ENCODE measurements at regions not wholly inside any gene's neighbourhood (a gene's known extent, or its start where the extent isn't known, plus 50 kb on each side); places are given as distances from the start of the nearest gene placed in this dataset. TPM values are rescaled to one million over a fixed set of nuclear protein-coding genes. Genes with fewer than 3 reads are reported as not detected.

GRCh38 chr12:25894759-25895158 is 63.7 kb upstream of the RASSF8 start:
- H3K27me3 ChIP-seq = no peaks in the 10 kb centered on the region
- H3K36me3 ChIP-seq = no peaks in the 10 kb centered on the region
- no peaks in the 10 kb centered on the region for H3K9me3 ChIP-seq
- DNase-seq (ENCODE audit: extremely low spot score in 2 of 2) = no peak
- H3K4me1 ChIP-seq = no peaks in the 10 kb centered on the region
- intact Hi-C loops (cut with DNase I) = no loop called here
- H3K4me3 ChIP-seq = no peak overlapping the region
- no peak overlapping the region for H3K27ac ChIP-seq
- TF ChIP-seq POLR2A (IDR thresholded peaks at IDR 0.05) (no peak), CTCF (IDR thresholded peaks at IDR 0.05) (no peak), POLR2AphosphoS5 (IDR thresholded peaks at IDR 0.05; ENCODE audit: insufficient read depth in 1 of 2, low read depth in 1 of 2) (no peak)

- Histone ChIP-seq H3K9me3 (no peaks in the 10 kb centered on the region), H3K4me3 (no peak overlapping the region), H3K27me3 (no peaks in the 10 kb centered on the region), H3K36me3 (no peaks in the 10 kb centered on the region), H3K4me1 (no peaks in the 10 kb centered on the region), H3K27ac (no peak overlapping the region)
- intact Hi-C loops (cut with DNase I) = no loop called here
- no peak for DNase-seq (ENCODE audit: extremely low spot score in 2 of 2)
- TF ChIP-seq POLR2A (IDR thresholded peaks at IDR 0.05) (no peak), CTCF (IDR thresholded peaks at IDR 0.05) (no peak), POLR2AphosphoS5 (IDR thresholded peaks at IDR 0.05; ENCODE audit: insufficient read depth in 1 of 2, low read depth in 1 of 2) (no peak)
These were observed 61.5 kb upstream of the RASSF8 start for GRCh38 chr12:25896981-25897380.

- no peaks in the 10 kb centered on the region for H3K27me3 ChIP-seq
- DNase-seq (ENCODE audit: extremely low spot score in 2 of 2) = no peak
- no peak overlapping the region for H3K4me3 ChIP-seq
- TF ChIP-seq CTCF (IDR thresholded peaks at IDR 0.05) (no peak), POLR2A (IDR thresholded peaks at IDR 0.05) (no peak), POLR2AphosphoS5 (IDR thresholded peaks at IDR 0.05; ENCODE audit: insufficient read depth in 1 of 2, low read depth in 1 of 2) (no peak)
- intact Hi-C loops (cut with DNase I) = no loop called here
- no peaks in the 10 kb centered on the region for H3K4me1 ChIP-seq
- no peaks in the 10 kb centered on the region for H3K9me3 ChIP-seq
- H3K36me3 ChIP-seq = no peaks in the 10 kb centered on the region
- no peak overlapping the region for H3K27ac ChIP-seq
These were observed 54.8 kb upstream of the RASSF8 start for GRCh38 chr12:25903603-25904245.

GRCh38 chr12:25904442-25904841 is 54.0 kb upstream of the RASSF8 start:
- DNase-seq (ENCODE audit: extremely low spot score in 2 of 2) = no peak
- H3K27ac ChIP-seq = no peak overlapping the region
- H3K27me3 ChIP-seq = no peaks in the 10 kb centered on the region
- H3K36me3 ChIP-seq = no peaks in the 10 kb centered on the region
- intact Hi-C loops (cut with DNase I) = no loop called here
- no peak overlapping the region for H3K4me3 ChIP-seq
- no peak for TF ChIP-seq POLR2A (IDR thresholded peaks at IDR 0.05)
- no peaks in the 10 kb centered on the region for H3K9me3 ChIP-seq
- no peaks in the 10 kb centered on the region for H3K4me1 ChIP-seq

GRCh38 chr12:25906651-25907340 is 51.7 kb upstream of the RASSF8 start:
- H3K27ac ChIP-seq = no peak overlapping the region
- TF ChIP-seq POLR2A (IDR thresholded peaks at IDR 0.05) (no peak), POLR2AphosphoS5 (IDR thresholded peaks at IDR 0.05; ENCODE audit: insufficient read depth in 1 of 2, low read depth in 1 of 2) (no peak), CTCF (IDR thresholded peaks at IDR 0.05) (no peak)
- no peak for DNase-seq (ENCODE audit: extremely low spot score in 2 of 2)
- H3K27me3 ChIP-seq = no peaks in the 10 kb centered on the region
- intact Hi-C loops (cut with DNase I) = no loop called here
- no peaks in the 10 kb centered on the region for H3K9me3 ChIP-seq
- no peaks in the 10 kb centered on the region for H3K36me3 ChIP-seq
- H3K4me1 ChIP-seq = no peaks in the 10 kb centered on the region
- no peak overlapping the region for H3K4me3 ChIP-seq

Small RNA genes in the stretch of these regions (microRNA-seq; reads per million reads assigned to microRNA genes)
- not detected for gene MIR4302 (ENCODE audit: borderline number of aligned reads, borderline replicate concordance)

Small RNA genes in the stretch of these regions (small RNA-seq; reads per million reads assigned to genes)
- gene RN7SKP262 = not detected
